Inflammatory macrophage (primary cell): ENCODE measurements at regions not wholly inside any gene's neighbourhood (a gene's known extent, or its start where the extent isn't known, plus 50 kb on each side); places are given as distances from the start of the nearest gene placed in this dataset.

ENCODE experiments used
- DNase-seq, 2 donors: peaks; one replicate each; pipeline ENCODE4 v3.0.0-alpha.2; 2020 to 2022

- no peak for DNase-seq
Observed at GRCh38 chr17:72393553-72393952, 272.7 kb downstream of the SOX9 start.

DNA sequence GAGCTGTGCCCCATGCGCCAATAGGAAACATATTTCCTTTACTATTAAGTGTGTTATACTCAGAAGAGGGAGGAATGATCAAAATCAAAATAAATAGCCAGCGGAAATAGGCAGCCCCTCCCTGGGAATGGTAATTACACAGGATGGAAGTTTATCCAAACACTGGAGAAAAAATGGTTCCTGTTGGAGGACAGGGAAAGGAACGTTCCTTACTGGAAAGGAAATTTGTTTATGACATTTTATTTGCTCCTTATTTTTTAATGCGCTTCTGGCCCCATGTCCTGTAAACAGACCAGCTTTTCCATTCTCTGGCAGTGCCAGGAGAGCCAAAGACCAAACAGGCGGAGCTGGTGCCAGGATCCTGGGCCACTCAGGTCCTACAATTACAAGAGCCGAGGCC, 273.7 kb downstream of the SOX9 start:
- DNase-seq, result no peak

DNA sequence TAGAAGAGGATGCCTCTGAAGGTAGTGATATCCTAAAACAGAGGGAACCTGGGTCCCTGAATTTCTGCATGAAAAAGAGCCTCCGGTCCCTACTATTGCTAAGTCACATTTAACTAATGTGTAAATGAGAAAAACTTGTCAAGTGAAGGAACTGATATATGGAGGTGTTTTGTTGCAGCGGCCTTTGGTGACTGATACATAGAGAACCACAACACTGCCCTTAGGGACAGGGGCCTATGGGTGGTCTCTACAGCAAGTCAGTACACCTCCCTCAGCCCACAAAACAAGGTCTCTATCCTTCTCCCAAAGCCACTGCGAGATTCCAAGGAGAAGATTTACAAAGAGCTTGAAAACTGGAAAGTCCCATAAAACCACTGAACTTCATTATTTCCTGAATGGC, 275.3 kb downstream of the SOX9 start:
- DNase-seq, result no peak

DNA sequence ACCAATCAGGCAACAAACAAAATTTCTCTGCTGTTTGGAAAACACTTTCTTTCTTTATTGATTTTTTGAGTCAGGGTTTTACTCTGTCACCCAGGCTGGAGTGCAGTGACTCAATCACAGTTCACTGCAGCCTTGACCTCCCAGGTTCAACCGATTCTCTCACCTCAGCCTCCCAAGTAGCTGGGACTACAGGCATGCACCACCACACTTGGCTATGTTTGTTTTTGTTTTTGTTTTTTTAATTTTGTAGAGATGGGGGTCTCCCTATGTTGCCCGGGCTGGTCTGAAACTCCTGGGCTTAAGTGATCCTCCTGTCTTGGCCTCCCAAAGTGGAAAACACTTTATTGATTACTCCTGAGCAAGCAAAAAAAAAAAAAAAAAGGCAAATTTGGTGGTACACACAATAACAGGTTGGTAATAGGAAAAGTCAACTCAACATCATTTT, 276.4 kb downstream of the SOX9 start:
- no peak for DNase-seq

DNA sequence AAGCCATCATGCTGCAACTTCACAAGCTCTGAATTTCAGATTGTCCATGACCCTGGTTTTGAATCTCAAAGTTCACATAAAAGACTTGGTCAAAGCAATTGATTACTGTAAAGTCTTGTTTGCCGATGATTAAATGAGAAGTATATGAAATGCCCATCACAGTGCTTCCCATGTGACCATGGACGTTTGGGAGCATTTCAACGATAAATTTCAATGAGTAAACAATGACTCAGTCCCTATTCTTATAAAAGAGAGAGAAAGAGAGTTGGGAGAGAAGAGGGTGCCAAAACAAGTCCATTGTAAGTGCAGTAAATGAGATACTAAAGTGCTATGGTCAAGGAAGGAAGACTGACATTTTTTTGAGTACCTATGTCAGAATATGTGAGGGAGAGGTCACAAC, 276.9 kb downstream of the SOX9 start:
- no peak for DNase-seq

DNA sequence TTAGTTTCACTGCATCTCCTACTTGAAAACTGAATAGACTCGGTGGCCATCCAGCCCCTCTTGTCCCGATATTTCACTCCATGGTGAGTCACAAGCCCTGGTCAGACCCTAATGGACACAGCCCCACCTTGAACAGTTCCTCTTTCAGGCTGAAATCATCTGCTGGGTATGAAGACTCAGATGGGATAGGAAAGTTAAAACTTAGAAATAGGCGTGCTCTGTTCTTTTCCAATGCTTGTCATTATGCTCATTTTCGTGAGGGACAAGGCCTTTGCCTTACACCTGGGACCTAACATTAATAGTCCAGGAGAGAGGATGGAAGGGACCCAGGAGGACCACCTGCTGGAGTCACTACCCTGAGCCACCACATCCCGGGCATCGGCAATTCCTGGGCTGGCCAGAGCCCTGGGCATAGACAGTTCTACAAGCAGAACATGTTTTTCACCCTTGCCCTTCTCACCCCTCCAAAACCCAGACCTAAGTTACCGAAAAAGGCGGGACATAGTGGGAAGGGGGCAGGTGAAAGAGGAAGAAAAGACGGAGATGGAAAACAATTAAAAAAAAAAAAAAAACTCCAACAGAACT, 278.3 kb downstream of the SOX9 start:
- no peak for DNase-seq

DNA sequence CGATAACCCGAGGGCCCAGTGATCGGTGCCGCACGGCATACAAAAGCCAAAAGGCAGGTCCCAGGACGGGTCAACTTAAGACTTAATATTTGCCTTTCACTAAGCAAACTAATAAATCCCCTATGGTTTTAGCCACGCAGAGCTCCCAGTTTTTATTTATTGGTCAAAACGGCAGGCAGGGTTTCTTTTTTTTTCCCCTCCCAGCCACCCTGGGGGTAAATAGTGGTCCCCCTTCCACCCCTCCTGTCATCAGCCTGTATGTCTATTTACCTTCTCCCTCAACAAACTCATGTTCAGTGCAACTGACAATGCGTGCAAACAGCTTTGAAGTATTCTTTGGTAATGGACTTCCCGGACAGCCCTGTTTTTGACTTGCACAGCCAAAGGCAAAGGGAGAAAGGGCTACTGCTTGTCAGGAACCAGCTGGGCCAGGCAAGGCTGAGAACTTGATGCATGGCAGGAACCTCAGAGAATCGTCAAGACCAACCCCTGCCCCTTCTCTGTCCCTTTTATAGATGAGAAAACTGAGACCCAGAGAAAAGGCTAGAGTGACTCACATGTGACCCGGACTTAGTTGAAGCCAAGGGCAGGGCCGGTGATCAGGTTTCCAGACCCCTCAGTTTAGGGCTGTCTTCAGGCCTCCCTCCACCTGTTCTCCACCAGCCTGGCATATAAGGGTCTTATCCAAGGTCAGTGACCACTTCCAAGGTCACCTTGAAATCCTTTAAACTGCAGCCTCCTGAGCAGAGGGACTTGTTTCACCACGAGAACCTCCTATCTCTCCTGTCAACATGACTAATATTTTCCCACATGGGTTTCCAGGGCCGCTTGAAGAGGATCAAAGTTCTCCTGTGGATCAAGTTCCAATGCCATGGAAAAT, 279.0 kb downstream of the SOX9 start:
- no peak for DNase-seq

DNA sequence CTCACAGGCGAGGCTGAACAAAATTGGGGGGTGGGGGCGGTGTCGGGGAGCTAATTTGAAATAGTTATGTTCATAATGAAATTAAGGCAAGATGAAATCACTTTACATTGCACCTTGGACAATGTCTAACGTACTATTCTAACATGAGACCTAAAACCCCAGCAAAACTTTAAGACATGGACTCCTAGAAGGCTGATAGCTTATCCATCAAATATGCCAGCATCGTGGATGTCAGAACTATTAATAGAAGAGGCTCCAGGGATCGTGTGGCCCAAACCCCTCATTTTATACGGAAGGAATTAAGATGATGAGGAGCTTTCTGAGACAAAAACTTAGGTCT, 279.6 kb downstream of the SOX9 start:
- no peak for DNase-seq

- no peak for DNase-seq
Observed at GRCh38 chr17:72400863-72401262, 280.0 kb downstream of the SOX9 start.

- DNase-seq, result no peak
Observed at GRCh38 chr17:72401883-72402726, 281.3 kb downstream of the SOX9 start.

DNA sequence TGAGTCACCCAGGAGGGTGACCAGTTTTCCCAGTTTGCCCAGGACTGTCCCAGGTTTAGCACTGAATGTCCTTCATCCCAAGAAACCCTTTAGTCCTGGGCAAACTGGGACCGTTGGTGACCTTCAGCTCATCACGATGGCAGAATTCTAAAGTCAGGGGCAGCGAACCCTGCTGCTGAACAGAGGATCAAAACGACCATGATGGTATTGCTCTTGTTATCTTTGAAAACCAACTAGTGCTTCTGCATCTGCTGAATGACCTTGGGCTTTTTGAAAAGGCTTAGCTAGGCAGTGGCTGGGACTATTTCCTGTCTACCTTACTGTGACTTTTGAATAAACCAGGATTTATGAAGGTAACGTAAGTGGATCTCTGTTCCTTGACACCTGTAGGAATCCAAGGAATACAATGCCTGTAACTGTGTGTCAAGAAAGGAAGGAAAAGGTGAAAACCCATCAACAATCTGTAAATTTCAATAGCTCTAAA, 281.9 kb downstream of the SOX9 start:
- DNase-seq, result no peak

- no peak for DNase-seq
Observed at GRCh38 chr17:72403713-72404209, 282.9 kb downstream of the SOX9 start.

DNA sequence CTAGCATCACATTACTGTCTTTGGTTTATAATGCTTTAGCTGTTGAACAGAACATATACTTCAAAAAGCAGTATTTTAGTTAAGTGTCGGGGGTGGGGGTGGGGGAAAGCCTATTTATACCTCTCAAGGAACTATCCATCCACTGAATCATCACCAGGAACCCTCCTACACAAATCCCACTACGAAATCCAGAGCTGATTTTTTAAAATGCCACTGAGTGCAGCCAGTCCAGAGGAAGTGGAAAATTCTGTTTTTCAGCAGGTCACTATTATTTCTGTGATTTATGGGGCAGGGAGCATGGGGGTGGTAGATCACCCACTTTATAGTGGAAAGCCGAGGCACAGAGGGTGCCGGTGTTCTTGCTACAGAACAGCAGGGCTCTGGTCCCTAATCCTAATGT, 284.1 kb downstream of the SOX9 start:
- DNase-seq, result no peak

GRCh38 chr17:72405662-72406230, 284.9 kb downstream of the SOX9 start:
- no peak for DNase-seq

DNA sequence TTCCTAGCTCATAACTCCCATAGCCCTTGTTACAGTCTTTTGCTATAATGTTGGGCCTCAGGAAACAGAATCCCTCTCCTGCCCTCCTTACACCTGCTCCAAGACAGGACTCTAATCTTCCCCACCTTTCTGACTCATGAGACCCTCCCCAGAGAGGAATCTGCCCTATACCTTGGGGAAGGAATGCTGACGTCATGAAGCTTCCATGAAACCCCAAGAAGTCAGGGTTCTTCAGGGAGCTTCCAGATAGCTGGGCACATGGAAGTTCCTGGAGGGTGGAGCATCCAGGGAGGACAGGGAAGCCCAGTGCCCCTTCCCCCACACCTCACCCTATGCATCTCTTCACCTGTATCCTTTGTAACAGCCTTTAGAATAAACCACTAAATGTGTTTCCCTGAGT, 285.7 kb downstream of the SOX9 start:
- no peak for DNase-seq

GRCh38 chr17:72407336-72407909, 286.6 kb downstream of the SOX9 start:
- no peak for DNase-seq

- no peak for DNase-seq
Observed at GRCh38 chr17:72407931-72408330, 287.1 kb downstream of the SOX9 start.

GRCh38 chr17:72408641-72409040, 287.8 kb downstream of the SOX9 start:
- no peak for DNase-seq

DNA sequence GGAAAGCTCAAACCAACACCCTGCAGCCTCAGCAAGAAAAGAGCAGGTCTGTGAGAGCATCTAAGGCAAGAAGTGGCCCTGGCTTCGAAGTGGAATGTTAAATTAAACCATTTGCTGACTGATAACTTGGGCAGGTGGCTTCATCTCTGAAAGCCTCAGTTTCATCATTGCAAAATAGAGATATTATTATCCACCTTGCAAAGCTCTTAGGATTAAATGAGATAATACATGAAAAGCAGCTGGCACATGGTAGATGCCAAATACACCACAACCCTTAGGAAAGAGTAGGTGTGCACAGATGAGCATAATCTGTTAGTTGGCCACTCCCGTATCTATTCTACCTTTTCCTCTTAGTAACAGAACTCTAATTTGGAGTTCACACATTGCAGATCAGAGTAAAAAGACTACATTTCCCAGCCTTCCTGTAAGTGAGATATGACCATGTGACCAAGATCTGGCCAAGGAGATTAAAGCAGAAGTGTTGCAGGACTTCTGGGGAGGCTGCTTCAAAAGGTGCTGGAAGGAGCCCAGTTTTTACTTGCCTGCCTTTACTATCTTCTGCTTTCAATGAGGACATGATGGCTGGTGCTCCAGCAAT, 288.7 kb downstream of the SOX9 start:
- DNase-seq, result no peak

DNA sequence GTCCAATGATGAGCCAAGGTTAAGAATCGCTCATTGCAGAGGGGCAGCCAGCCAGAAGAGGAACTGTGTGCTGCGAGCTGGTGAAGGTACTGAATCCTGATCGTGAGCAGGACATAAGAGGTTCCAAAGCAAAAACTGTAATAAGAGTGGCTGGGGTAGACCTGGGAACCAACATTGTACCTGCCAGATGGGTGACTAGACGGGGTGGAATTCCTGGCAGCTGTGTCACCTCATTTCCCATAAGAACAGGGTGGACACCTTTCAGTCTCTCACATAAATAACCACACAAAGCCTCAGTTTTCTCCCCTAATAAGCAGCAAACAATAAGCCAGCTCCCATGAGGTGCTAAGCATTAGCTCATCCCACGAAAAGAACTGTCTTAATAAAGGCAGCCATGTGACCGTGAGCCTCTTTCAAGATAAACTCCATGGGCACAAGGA, 290.3 kb downstream of the SOX9 start:
- DNase-seq, result no peak

GRCh38 chr17:72412650-72413076, 291.8 kb downstream of the SOX9 start:
- DNase-seq, result no peak
